ENCODE measurements at regions not wholly inside any gene's neighbourhood (a gene's known extent, or its start where the extent isn't known, plus 50 kb on each side); places are given as distances from the start of the nearest gene placed in this dataset.

GRCh38 chr4:110848787-110849186 is 225.9 kb upstream of the PITX2 start:
- no peak for TF ChIP-seq CTCF (IDR thresholded peaks at IDR 0.05; ENCODE audit: low read depth, low read length)
- Histone ChIP-seq H3K9me3 (ENCODE audit: severe bottlenecking) (no peaks in the 10 kb centered on the region), H3K27ac (no peak overlapping the region)

GRCh38 chr4:110849461-110849860 is 226.6 kb upstream of the PITX2 start:
- H3K27me3 ChIP-seq (ENCODE audit: insufficient read depth, low read depth, severe bottlenecking): peaks cover 34% of the 10 kb centered on the region
- H3K4me3 ChIP-seq (ENCODE audit: low read depth, low read length): no peak overlapping the region
- TF ChIP-seq CTCF (IDR thresholded peaks at IDR 0.05; ENCODE audit: low read depth, low read length): no peak
- no peak overlapping the region for H3K27ac ChIP-seq
- no peak for DNase-seq
- no peaks in the 10 kb centered on the region for H3K9me3 ChIP-seq (ENCODE audit: severe bottlenecking)
- no peaks in the 10 kb centered on the region for H3K36me3 ChIP-seq

More at GRCh38 chr4:110848787-110849186, 225.9 kb upstream of the PITX2 start:
- Histone ChIP-seq H3K27me3 (ENCODE audit: insufficient read depth, low read depth, severe bottlenecking) (peaks cover 36% of the 10 kb centered on the region), H3K36me3 (no peaks in the 10 kb centered on the region), H3K4me3 (ENCODE audit: low read depth, low read length) (no peak overlapping the region)
- DNase-seq: no peak

DNA sequence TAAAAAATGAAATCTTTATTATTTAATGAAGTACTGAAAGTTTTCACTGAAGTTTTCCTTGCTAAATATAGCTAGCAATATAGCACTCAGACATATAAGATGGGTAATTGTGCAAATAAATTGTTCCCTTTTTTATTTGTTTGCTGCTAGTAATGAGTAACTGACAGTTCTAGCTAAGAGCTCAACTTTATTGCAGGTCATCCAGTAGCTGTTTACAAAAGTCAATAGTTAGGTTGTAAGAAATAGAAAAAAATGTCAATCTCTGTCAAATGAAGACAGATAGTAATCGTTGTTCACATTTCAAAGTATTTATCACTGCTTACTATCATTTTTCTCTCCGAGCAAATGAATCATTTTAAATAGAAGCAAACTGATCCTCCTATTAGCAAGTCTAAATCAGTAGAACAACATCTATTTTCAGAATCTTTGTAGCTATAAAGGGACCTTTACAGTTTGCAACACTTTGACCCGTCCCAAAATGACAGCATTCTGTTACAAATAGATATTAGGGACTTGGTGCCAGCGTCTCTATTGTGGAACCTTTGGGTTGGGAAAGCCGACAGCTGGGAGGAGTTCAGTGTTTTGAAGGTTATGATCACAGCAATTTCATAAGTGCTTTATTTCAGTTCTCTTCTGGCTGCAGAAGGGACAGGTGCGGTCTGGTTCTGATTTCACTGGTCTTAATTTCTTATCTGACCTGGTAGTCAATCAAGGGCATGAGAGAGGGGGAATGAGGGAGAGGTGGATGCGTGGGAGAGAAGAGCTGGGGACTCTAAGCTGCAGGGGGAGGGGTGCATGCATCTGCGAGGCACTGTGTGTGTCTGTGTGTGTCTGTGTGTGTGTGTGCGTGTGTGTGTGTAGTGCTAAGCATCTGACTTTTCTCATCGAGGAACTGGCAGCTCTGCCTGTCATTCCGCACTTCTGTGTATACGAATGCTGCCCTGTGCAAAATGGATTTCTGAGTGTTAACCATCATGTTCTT is 227.9 kb upstream of the PITX2 start:
- Histone ChIP-seq H3K9me3 (ENCODE audit: severe bottlenecking) (no peaks in the 10 kb centered on the region), H3K27me3 (ENCODE audit: insufficient read depth, low read depth, severe bottlenecking) (peaks cover 29% of the 10 kb centered on the region), H3K36me3 (no peaks in the 10 kb centered on the region), H3K27ac (no peak overlapping the region), H3K4me3 (ENCODE audit: low read depth, low read length) (no peak overlapping the region)
- no peak for TF ChIP-seq CTCF (IDR thresholded peaks at IDR 0.05; ENCODE audit: low read depth, low read length)
- peak; percentile 12 for DNase-seq

GRCh38 chr4:110851989-110852388 is 229.1 kb upstream of the PITX2 start:
- no peaks in the 10 kb centered on the region for H3K36me3 ChIP-seq
- no peak overlapping the region for H3K27ac ChIP-seq
- no peak overlapping the region for H3K4me3 ChIP-seq (ENCODE audit: low read depth, low read length)
- DNase-seq: no peak
- no peaks in the 10 kb centered on the region for H3K9me3 ChIP-seq (ENCODE audit: severe bottlenecking)
- no peak for TF ChIP-seq CTCF (IDR thresholded peaks at IDR 0.05; ENCODE audit: low read depth, low read length)
- H3K27me3 ChIP-seq (ENCODE audit: insufficient read depth, low read depth, severe bottlenecking): peaks cover 20% of the 10 kb centered on the region

DNA sequence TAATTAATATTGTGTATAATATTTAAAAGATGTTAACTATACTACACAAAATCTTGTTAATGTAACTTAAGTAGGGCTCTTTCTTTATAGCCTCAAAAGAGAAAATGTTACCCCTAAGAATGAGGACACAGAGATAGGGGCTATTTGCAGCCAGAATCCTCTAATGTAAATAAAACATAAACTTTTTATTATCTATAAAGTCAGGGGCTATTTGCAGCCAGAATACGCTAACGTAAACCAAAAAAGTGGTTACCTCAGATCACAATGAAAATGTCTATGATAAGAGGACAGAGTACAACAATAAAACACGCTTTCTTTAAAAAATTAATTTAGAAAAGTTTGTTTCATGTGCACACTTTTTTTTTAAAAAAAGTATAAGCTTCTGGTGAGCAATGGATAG is 229.9 kb upstream of the PITX2 start:
- Histone ChIP-seq H3K9me3 (ENCODE audit: severe bottlenecking) (no peaks in the 10 kb centered on the region), H3K36me3 (no peaks in the 10 kb centered on the region), H3K4me3 (ENCODE audit: low read depth, low read length) (no peak overlapping the region), H3K27me3 (ENCODE audit: insufficient read depth, low read depth, severe bottlenecking) (peaks cover 17% of the 10 kb centered on the region), H3K27ac (no peak overlapping the region)
- no peak for DNase-seq
- TF ChIP-seq CTCF (IDR thresholded peaks at IDR 0.05; ENCODE audit: low read depth, low read length): no peak

Measured in WERI-Rb-1 (cell line).